ENCODE measurements at regions not wholly inside any gene's neighbourhood (a gene's known extent, or its start where the extent isn't known, plus 50 kb on each side); places are given as distances from the start of the nearest gene placed in this dataset.

DNA sequence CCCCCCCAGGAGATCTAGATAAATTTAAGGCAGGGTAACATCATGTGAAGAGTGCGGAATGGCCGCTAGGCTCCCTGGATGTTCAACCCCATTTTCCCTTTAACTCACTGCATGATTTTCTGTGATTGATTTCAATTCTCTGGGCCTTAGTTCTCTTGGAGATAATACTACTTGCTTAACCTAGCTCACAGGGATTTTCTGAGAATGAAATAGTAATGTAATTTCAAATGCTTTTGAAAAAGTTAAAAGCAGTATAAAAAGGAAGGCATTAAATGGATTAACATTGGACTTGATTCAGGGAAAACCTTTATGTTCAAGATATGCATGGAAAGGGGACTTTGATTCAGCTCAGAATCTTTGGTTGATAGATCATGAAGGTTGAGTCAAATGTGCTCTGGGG lies 90.9 kb downstream of the KIF4B start:
- DNase-seq, result no peak
- Histone ChIP-seq H3K27me3 (replicated peaks; ENCODE audit: insufficient read depth, low read length) (no peaks in the 10 kb centered on the region), H2AFZ (ENCODE audit: low read length) (no peak overlapping the region), H3K4me2 (ENCODE audit: low read depth, low read length) (no peak overlapping the region), H4K20me1 (ENCODE audit: insufficient read depth, low read length) (no peaks in the 10 kb centered on the region), H3K36me3 (replicated peaks; ENCODE audit: insufficient read depth, low read length) (no peaks in the 10 kb centered on the region), H3K9me2 (replicated peaks; ENCODE audit: insufficient read depth, low read length) (no peaks in the 10 kb centered on the region), H3K9ac (ENCODE audit: low read length) (no peak overlapping the region), H3F3A (ENCODE audit: insufficient read depth, low read length) (no peaks in the 10 kb centered on the region), H3K9me3 (replicated peaks; ENCODE audit: insufficient read depth, low read length) (no peaks in the 10 kb centered on the region), H3K4me1 (ENCODE audit: low read length) (no peaks in the 10 kb centered on the region), H3K79me2 (ENCODE audit: low read length) (no peaks in the 10 kb centered on the region), H3K4me3 (ENCODE audit: low read length) (no peak overlapping the region), H3K27ac (ENCODE audit: low read length) (no peak overlapping the region)
- TF ChIP-seq EZH2 (optimal IDR thresholded peaks at IDR 0.05; ENCODE audit: low read depth, low read length) (no peak), EZH2phosphoT487 (IDR thresholded peaks at IDR 0.05; ENCODE audit: low read length) (no peak), CTCF (IDR thresholded peaks at IDR 0.05; ENCODE audit: low read length) (no peak)

GRCh38 chr5:155106221-155106620 lies 92.7 kb downstream of the KIF4B start:
- no peak overlapping the region for H3K27ac ChIP-seq (ENCODE audit: low read length)
- no peaks in the 10 kb centered on the region for H3K9me2 ChIP-seq (replicated peaks; ENCODE audit: insufficient read depth, low read length)
- no peak overlapping the region for H2AFZ ChIP-seq (ENCODE audit: low read length)
- TF ChIP-seq EZH2phosphoT487 (IDR thresholded peaks at IDR 0.05; ENCODE audit: low read length) (no peak), EZH2 (optimal IDR thresholded peaks at IDR 0.05; ENCODE audit: low read depth, low read length) (no peak), CTCF (IDR thresholded peaks at IDR 0.05; ENCODE audit: low read length) (no peak)
- H3K4me3 ChIP-seq (ENCODE audit: low read length), result no peak overlapping the region
- H3K9ac ChIP-seq (ENCODE audit: low read length), result no peak overlapping the region
- no peaks in the 10 kb centered on the region for H3K79me2 ChIP-seq (ENCODE audit: low read length)
- H3K9me3 ChIP-seq (replicated peaks; ENCODE audit: insufficient read depth, low read length), result no peaks in the 10 kb centered on the region
- no peaks in the 10 kb centered on the region for H4K20me1 ChIP-seq (ENCODE audit: insufficient read depth, low read length)
- no peaks in the 10 kb centered on the region for H3K36me3 ChIP-seq (replicated peaks; ENCODE audit: insufficient read depth, low read length)
- H3K4me1 ChIP-seq (ENCODE audit: low read length), result no peaks in the 10 kb centered on the region
- DNase-seq, result no peak
- H3K4me2 ChIP-seq (ENCODE audit: low read depth, low read length), result no peak overlapping the region
- H3F3A ChIP-seq (ENCODE audit: insufficient read depth, low read length), result no peaks in the 10 kb centered on the region
- no peaks in the 10 kb centered on the region for H3K27me3 ChIP-seq (replicated peaks; ENCODE audit: insufficient read depth, low read length)

- H3K36me3 ChIP-seq (replicated peaks; ENCODE audit: insufficient read depth, low read length), result no peaks in the 10 kb centered on the region
- no peaks in the 10 kb centered on the region for H3F3A ChIP-seq (ENCODE audit: insufficient read depth, low read length)
- no peaks in the 10 kb centered on the region for H4K20me1 ChIP-seq (ENCODE audit: insufficient read depth, low read length)
- no peaks in the 10 kb centered on the region for H3K79me2 ChIP-seq (ENCODE audit: low read length)
- H3K4me2 ChIP-seq (ENCODE audit: low read depth, low read length), result no peak overlapping the region
- H2AFZ ChIP-seq (ENCODE audit: low read length), result no peak overlapping the region
- no peak overlapping the region for H3K27ac ChIP-seq (ENCODE audit: low read length)
- no peaks in the 10 kb centered on the region for H3K4me1 ChIP-seq (ENCODE audit: low read length)
- TF ChIP-seq EZH2 (optimal IDR thresholded peaks at IDR 0.05; ENCODE audit: low read depth, low read length) (no peak), CTCF (IDR thresholded peaks at IDR 0.05; ENCODE audit: low read length) (no peak), EZH2phosphoT487 (IDR thresholded peaks at IDR 0.05; ENCODE audit: low read length) (no peak)
- H3K27me3 ChIP-seq (replicated peaks; ENCODE audit: insufficient read depth, low read length), result no peaks in the 10 kb centered on the region
- no peak overlapping the region for H3K4me3 ChIP-seq (ENCODE audit: low read length)
- H3K9ac ChIP-seq (ENCODE audit: low read length), result no peak overlapping the region
- DNase-seq, result no peak
- no peaks in the 10 kb centered on the region for H3K9me3 ChIP-seq (replicated peaks; ENCODE audit: insufficient read depth, low read length)
- H3K9me2 ChIP-seq (replicated peaks; ENCODE audit: insufficient read depth, low read length), result no peaks in the 10 kb centered on the region
Observed at GRCh38 chr5:155113888-155114287, 100.3 kb downstream of the KIF4B start.

Measured in MM.1S (cell line).